Transverse colon (tissue), 4 donors: ENCODE measurements at regions not wholly inside any gene's neighbourhood (a gene's known extent, or its start where the extent isn't known, plus 50 kb on each side); places are given as distances from the start of the nearest gene placed in this dataset.

Experiments
- DNase-seq: peaks from one replicate; pipeline ENCODE4 v3.0.0-alpha.2; 2019
- H3K27ac ChIP-seq, 4 donors: fragments of 200-600 bp; sonication (generic); 2 replicates each; pipeline ENCODE4 v1.5.1; 2016 to 2018; ENCODE audit warnings: inconsistent platforms in 4 of 4
- H3K27me3 ChIP-seq: fragments of 200-600 bp; sonication (generic); 2 replicates; pipeline ENCODE4 v1.5.1; 2017; ENCODE audit warnings: inconsistent platforms
- H3K36me3 ChIP-seq, 4 donors: fragments of 200-600 bp; sonication (generic); 2 replicates each; pipeline ENCODE4 v1.5.1; 2017 to 2019; ENCODE audit warnings: inconsistent platforms in 4 of 4
- H3K4me1 ChIP-seq, 4 donors: fragments of 200-600 bp; sonication (generic); 2 replicates each; pipeline ENCODE4 v1.5.1; 2017 to 2020; ENCODE audit warnings: inconsistent platforms in 4 of 4
- H3K4me3 ChIP-seq, 4 donors: fragments of 200-600 bp; sonication (generic); 1 replicate in 1 of 4; 2 replicates in 3 of 4; pipeline versions ENCODE4 v1.5.1 to v1.6.1; 2017 to 2019; ENCODE audit warnings: inconsistent platforms in 4 of 4
- H3K9me3 ChIP-seq, 2 donors: fragments of 200-600 bp; sonication (generic); 2 replicates each; pipeline ENCODE4 v1.5.1; 2017 to 2019; ENCODE audit warnings: inconsistent platforms in 2 of 2
- CTCF ChIP-seq, 5 experiments: fragments of 200-600 bp in 3 of 5; fragments of 450-650 bp in 2 of 5; sonication (generic) in 3 of 5; IDR thresholded peaks; 1 replicate in 2 of 5; 2 replicates in 3 of 5; pipeline ENCODE4 v1.5.1; 2016 to 2017; ENCODE audit warnings: antibody characterized with exemption in 5 of 5, inconsistent platforms in 3 of 5, mild to moderate bottlenecking in 2 of 5, moderate library complexity in 1 of 5
- EP300 ChIP-seq: sonication (generic); formaldehyde crosslinking; IDR thresholded peaks from one replicate; pipeline ENCODE4 v1.6.1; 2017; ENCODE audit warnings: antibody characterized with exemption, low read depth
- POLR2A ChIP-seq: fragments of 450-650 bp; IDR thresholded peaks from one replicate; pipeline ENCODE4 v1.6.1; 2016; ENCODE audit warnings: antibody characterized with exemption, mild to moderate bottlenecking, moderate library complexity
- POLR2AphosphoS5 ChIP-seq, 3 donors: sonication (generic); formaldehyde crosslinking; IDR thresholded peaks; one replicate each; pipeline ENCODE4 v1.6.1; 2016; ENCODE audit warnings: antibody characterized with exemption in 3 of 3
- WGBS, 2 donors: methylation state at CpG; one replicate each; pipeline ENCODE4 v1.1.5; 2018; ENCODE audit warnings: low coverage in 1 of 2; 5-methylcytosine and 5-hydroxymethylcytosine counted together
- in situ Hi-C, 4 donors: fragments of 200-750 bp; cut with MboI; loops; one replicate each; pipeline versions ENCODE4 v1.15.0 to v1.15.1; 2017; ENCODE audit warnings: low sequenced_read_pairs in 3 of 4, low pct_ligation_motif_present in 1 of 4, low pct_unique_long_range_greater_than_20kb in 1 of 4
- intact Hi-C: fragments of 100-400 bp; cut with DNase I; formaldehyde crosslinking; loops from one replicate; pipeline ENCODE4 v1.15.1; 2023; ENCODE audit warnings: low total_unique reads

- intact Hi-C loops, result no loop called here
- no peaks in the 10 kb centered on the region for H3K4me1 ChIP-seq
- H3K4me3 ChIP-seq, result no peak overlapping the region
- TF ChIP-seq EP300 (no peak), POLR2AphosphoS5 (IDR thresholded peaks at IDR 0.05) (no peak), CTCF (IDR thresholded peaks at IDR 0.05) (no peak), POLR2A (no peak)
- 68 to 92% methylated on average over 2 of the region's 2 CpGs for WGBS, 2 donors
- no peaks in the 10 kb centered on the region for H3K27me3 ChIP-seq
- no peaks in the 10 kb centered on the region for H3K9me3 ChIP-seq
- no peak overlapping the region for H3K27ac ChIP-seq
- no peak for DNase-seq
- H3K36me3 ChIP-seq, result no peaks in the 10 kb centered on the region
- in situ Hi-C loops, result loop anchor here in 1 of 4 donors (10.0 kb wide), 1 partner anchor 397 kb away; no protein-coding TSS in a partner anchor
These were observed 252.9 kb upstream of the SORCS1 start for GRCh38 chr10:107417446-107417845.

- in situ Hi-C loops (loop anchor here in 1 of 4 donors (10.0 kb wide), 1 partner anchor 399 kb away; no protein-coding TSS in a partner anchor), intact Hi-C loops (no loop called here)
- TF ChIP-seq EP300 (no peak), POLR2AphosphoS5 (IDR thresholded peaks at IDR 0.05) (no peak), CTCF (IDR thresholded peaks at IDR 0.05) (no peak), POLR2A (no peak)
- Histone ChIP-seq H3K9me3 (no peaks in the 10 kb centered on the region), H3K36me3 (no peaks in the 10 kb centered on the region), H3K27ac (no peak overlapping the region), H3K27me3 (no peaks in the 10 kb centered on the region), H3K4me1 (no peaks in the 10 kb centered on the region), H3K4me3 (no peak overlapping the region)
- WGBS, 2 donors, result 85% methylated on average over 2 of the region's 2 CpGs; no CpG with 5 or more reads in 1 of the 2 donors
- no peak for DNase-seq
These were observed 250.9 kb upstream of the SORCS1 start for GRCh38 chr10:107415446-107415845.

GRCh38 chr10:107413971-107414370, 249.5 kb upstream of the SORCS1 start:
- intact Hi-C loops (no loop called here), in situ Hi-C loops (loop anchor here in 1 of 4 donors (10.0 kb wide), 1 partner anchor 401 kb away; no protein-coding TSS in a partner anchor)
- Histone ChIP-seq H3K4me3 (no peak overlapping the region), H3K36me3 (no peaks in the 10 kb centered on the region), H3K27me3 (no peaks in the 10 kb centered on the region), H3K4me1 (no peaks in the 10 kb centered on the region), H3K27ac (no peak overlapping the region), H3K9me3 (no peaks in the 10 kb centered on the region)
- 95 to 100% methylated on average over 1 of the region's 1 CpG for WGBS, 2 donors
- TF ChIP-seq EP300, result no peak
- no peak for TF ChIP-seq POLR2AphosphoS5 (IDR thresholded peaks at IDR 0.05)
- no peak for TF ChIP-seq CTCF (IDR thresholded peaks at IDR 0.05)
- TF ChIP-seq POLR2A, result no peak
- no peak for DNase-seq

- WGBS, 2 donors, result 45 to 59% methylated on average over 4 of the region's 4 CpGs
- Histone ChIP-seq H3K36me3 (no peaks in the 10 kb centered on the region), H3K4me3 (no peak overlapping the region), H3K4me1 (no peaks in the 10 kb centered on the region), H3K27ac (no peak overlapping the region), H3K27me3 (no peaks in the 10 kb centered on the region), H3K9me3 (no peaks in the 10 kb centered on the region)
- DNase-seq, result peak; percentile 34
- TF ChIP-seq EP300 (no peak), CTCF (IDR thresholded peaks at IDR 0.05) (peak in 4 of 5 experiments; percentile 26 to 52 (median 32))
- in situ Hi-C loops, result loop anchor here in 2 of 4 donors (10.0 kb wide), 1 partner anchor 405 kb away; no protein-coding TSS in a partner anchor
- intact Hi-C loops, result no loop called here
These were observed 245.0 kb upstream of the SORCS1 start for GRCh38 chr10:107409522-107409921.
